ENCODE measurements at regions not wholly inside any gene's neighbourhood (a gene's known extent, or its start where the extent isn't known, plus 50 kb on each side); places are given as distances from the start of the nearest gene placed in this dataset.

- peak; percentile 56 for DNase-seq (ENCODE audit: low read depth)
- no peak for TF ChIP-seq CTCF (conservative IDR thresholded peaks at IDR 0.05; ENCODE audit: low read depth, low read length)
- H3K4me3 ChIP-seq (ENCODE audit: low read depth, low read length) = no peak overlapping the region
Observed at GRCh38 chr18:41128545-41128944, 826.5 kb upstream of the PIK3C3 start.

- TF ChIP-seq CTCF (conservative IDR thresholded peaks at IDR 0.05; ENCODE audit: low read depth, low read length) = no peak
- H3K4me3 ChIP-seq (ENCODE audit: low read depth, low read length) = no peak overlapping the region
- DNase-seq (ENCODE audit: low read depth) = peak; percentile 39
Observed at GRCh38 chr18:41128126-41128525, 826.9 kb upstream of the PIK3C3 start.

GRCh38 chr18:41126541-41127235, 828.3 kb upstream of the PIK3C3 start:
- peak; percentile 62 for DNase-seq (ENCODE audit: low read depth)
- no peak overlapping the region for H3K4me3 ChIP-seq (ENCODE audit: low read depth, low read length)
- no peak for TF ChIP-seq CTCF (conservative IDR thresholded peaks at IDR 0.05; ENCODE audit: low read depth, low read length)

GRCh38 chr18:41121116-41121826, 833.8 kb upstream of the PIK3C3 start:
- no peak for TF ChIP-seq CTCF (conservative IDR thresholded peaks at IDR 0.05; ENCODE audit: low read depth, low read length)
- H3K4me3 ChIP-seq (ENCODE audit: low read depth, low read length) = no peak overlapping the region
- peak; percentile 89 for DNase-seq (ENCODE audit: low read depth)

GRCh38 chr18:41119031-41119430, 836.0 kb upstream of the PIK3C3 start:
- no peak for TF ChIP-seq CTCF (conservative IDR thresholded peaks at IDR 0.05; ENCODE audit: low read depth, low read length)
- DNase-seq (ENCODE audit: low read depth) = no peak
- H3K4me3 ChIP-seq (ENCODE audit: low read depth, low read length) = no peak overlapping the region

GRCh38 chr18:41113885-41114482, 841.0 kb upstream of the PIK3C3 start:
- no peak for TF ChIP-seq CTCF (conservative IDR thresholded peaks at IDR 0.05; ENCODE audit: low read depth, low read length)
- H3K4me3 ChIP-seq (ENCODE audit: low read depth, low read length) = no peak overlapping the region
- peak; percentile 85 for DNase-seq (ENCODE audit: low read depth)
